Immature natural killer cell (primary cell): ENCODE measurements at regions not wholly inside any gene's neighbourhood (a gene's known extent, or its start where the extent isn't known, plus 50 kb on each side); places are given as distances from the start of the nearest gene placed in this dataset.
"Not testable (repeated sequence)": the region's sequence is repeated elsewhere in the genome, so short reads cannot be mapped to it uniquely, and the experiment has no call there.

Experiments
- DNase-seq, 3 donors: peaks; one replicate each; pipeline ENCODE4 v3.0.0; 2022; ENCODE audit warnings: mixed read lengths in 1 of 3
- H3K27ac Mint-ChIP-seq, 6 donors: one replicate each; pipeline ENCODE4 v1.8.0; 2020; ENCODE audit warnings: mixed read lengths in 6 of 6, mild to moderate bottlenecking in 5 of 6, inconsistent platforms in 4 of 6, moderate library complexity in 3 of 6
- H3K27me3 Mint-ChIP-seq, 3 donors: one replicate each; pipeline ENCODE4 v1.8.0; 2020 to 2021; ENCODE audit warnings: low read depth in 3 of 3, mild to moderate bottlenecking in 3 of 3, mixed read lengths in 3 of 3, moderate library complexity in 3 of 3, inconsistent platforms in 1 of 3
- H3K36me3 Mint-ChIP-seq, 3 donors: one replicate each; pipeline ENCODE4 v1.8.0; 2020; ENCODE audit warnings: mixed read lengths in 3 of 3, inconsistent platforms in 2 of 3, mild to moderate bottlenecking in 2 of 3
- H3K4me1 Mint-ChIP-seq, 2 donors: one replicate each; pipeline ENCODE4 v1.8.0; 2020; ENCODE audit warnings: inconsistent platforms in 2 of 2, mild to moderate bottlenecking in 2 of 2, mixed read lengths in 2 of 2, moderate library complexity in 1 of 2
- H3K4me3 Mint-ChIP-seq, 5 donors: one replicate each; pipeline ENCODE4 v1.8.0; 2020; ENCODE audit warnings: mild to moderate bottlenecking in 5 of 5, mixed read lengths in 5 of 5, inconsistent platforms in 3 of 5, moderate library complexity in 3 of 5
- H3K9me3 Mint-ChIP-seq, 6 donors: one replicate each; pipeline ENCODE4 v1.8.0; 2020; ENCODE audit warnings: mild to moderate bottlenecking in 6 of 6, mixed read lengths in 6 of 6, inconsistent platforms in 4 of 6, moderate library complexity in 3 of 6

DNA sequence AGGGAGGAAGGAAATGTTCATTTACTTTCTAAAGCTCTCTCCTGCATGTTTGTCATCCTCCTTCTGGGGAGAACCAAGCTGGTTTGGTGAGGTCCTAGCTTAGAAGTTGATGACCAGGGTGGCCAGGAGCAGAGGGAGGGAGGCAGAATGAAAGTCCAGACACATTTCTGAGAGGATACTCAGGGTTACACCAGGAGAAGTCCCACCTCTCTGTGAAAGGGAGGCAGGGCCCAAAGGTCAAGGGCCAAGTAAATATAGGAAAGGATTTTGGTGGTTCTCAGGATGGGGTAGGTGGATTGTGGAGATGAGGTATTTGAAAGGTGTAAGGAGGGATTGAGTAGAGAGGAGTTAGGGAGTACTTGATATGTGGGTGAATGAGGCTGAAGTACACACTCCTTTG, 58.0 kb upstream of the FBXO11 start:
- Mint-ChIP-seq H3K27me3 (peaks cover 0 to 9% (median 6%) of the 10 kb centered on the region in 3 donors), H3K27ac (no peak overlapping the region), H3K36me3 (no peaks in the 10 kb centered on the region), H3K4me3 (no peak overlapping the region), H3K9me3 (no peaks in the 10 kb centered on the region), H3K4me1 (no peaks in the 10 kb centered on the region)
- DNase-seq: no peak

DNA sequence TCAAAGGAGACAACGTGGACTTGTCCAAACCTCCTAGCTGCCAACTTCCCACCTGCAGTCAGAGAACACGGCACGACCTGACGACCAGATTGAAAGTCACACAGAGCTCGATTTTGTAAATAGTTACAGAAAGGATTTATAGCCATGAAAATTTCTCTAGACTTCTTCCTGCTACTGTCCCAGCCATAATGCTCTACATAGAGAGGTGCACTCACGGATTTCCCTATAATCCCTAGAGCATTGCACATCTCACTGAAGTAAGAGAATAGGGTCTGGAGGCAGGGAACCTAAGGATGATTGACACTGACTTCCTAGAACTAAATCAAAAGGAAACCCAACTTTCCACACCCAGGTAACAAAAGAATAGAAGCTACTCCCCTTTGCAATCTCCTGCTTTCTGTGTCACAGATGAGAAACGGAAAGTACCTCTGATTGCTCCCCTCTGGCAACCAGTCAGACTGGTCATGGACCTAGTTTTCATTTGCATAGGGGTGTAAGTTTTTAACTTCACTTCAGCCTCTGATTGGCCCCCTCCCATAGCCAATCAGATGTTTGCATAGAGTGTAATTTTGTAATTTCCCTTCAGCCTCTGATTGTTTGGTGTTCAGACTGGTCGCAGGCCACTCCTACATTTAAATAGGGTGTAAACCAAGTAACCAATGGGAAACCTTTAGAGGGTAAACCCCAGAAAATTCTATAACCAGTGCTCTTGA, 58.6 kb upstream of the FBXO11 start:
- no peak overlapping the region for H3K27ac Mint-ChIP-seq
- no peak for DNase-seq
- no peaks in the 10 kb centered on the region for H3K4me1 Mint-ChIP-seq
- no peaks in the 10 kb centered on the region for H3K36me3 Mint-ChIP-seq
- H3K9me3 Mint-ChIP-seq: no peaks in the 10 kb centered on the region
- no peak overlapping the region for H3K4me3 Mint-ChIP-seq
- peaks cover 0 to 6% (median 4%) of the 10 kb centered on the region in 3 donors for H3K27me3 Mint-ChIP-seq

DNA sequence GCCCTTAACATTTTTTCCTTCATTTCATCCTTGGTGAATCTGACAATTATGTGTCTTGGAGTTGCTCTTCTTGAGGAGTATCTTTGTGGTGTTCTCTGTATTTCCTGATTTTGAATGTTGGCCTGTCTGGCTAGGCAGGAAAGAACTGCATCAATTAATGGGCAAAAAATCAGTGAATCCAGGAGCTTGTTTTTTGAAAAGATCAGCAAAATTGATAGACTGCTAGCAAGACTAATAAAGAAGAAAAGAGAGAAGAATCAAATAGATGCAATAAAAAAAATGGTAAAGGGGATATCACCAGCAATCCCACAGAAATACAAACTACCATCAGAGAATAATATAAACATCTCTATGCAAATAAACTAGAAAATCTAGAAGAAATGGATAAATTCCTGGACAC, 70.4 kb upstream of the FBXO11 start:
- H3K4me3 Mint-ChIP-seq, H3K4me1 Mint-ChIP-seq, DNase-seq, H3K9me3 Mint-ChIP-seq, H3K27ac Mint-ChIP-seq, H3K36me3 Mint-ChIP-seq: not testable (repeated sequence)
- peaks cover 3 to 12% (median 12%) of the 10 kb centered on the region in 3 donors for H3K27me3 Mint-ChIP-seq

DNA sequence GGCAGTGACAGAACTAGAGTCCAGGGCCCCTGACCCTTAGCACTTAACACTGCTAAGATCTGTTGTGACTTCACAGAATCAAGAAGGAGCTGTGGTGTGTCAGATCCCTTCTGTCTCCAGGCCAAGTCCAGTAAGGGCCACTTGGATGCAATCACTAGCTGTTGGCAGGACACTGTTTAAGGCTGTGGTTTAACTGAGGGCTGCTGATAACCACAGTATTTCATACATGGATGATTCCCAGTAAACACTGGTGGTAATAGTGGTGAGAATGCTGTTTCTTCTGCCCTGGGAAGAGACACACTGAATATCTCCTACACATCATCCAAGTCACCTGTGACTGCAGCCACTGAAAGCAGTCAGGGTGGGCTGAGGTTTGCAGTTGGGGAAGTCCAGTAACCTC, 77.7 kb upstream of the FBXO11 start:
- peaks cover 0 to 13% (median 3%) of the 10 kb centered on the region in 3 donors for H3K27me3 Mint-ChIP-seq
- no peaks in the 10 kb centered on the region for H3K9me3 Mint-ChIP-seq
- H3K36me3 Mint-ChIP-seq: no peaks in the 10 kb centered on the region
- DNase-seq: no peak
- H3K4me1 Mint-ChIP-seq: no peaks in the 10 kb centered on the region
- H3K27ac Mint-ChIP-seq: no peak overlapping the region
- no peak overlapping the region for H3K4me3 Mint-ChIP-seq

GRCh38 chr2:47990503-47990902, 84.2 kb upstream of the FBXO11 start:
- H3K36me3 Mint-ChIP-seq: no peaks in the 10 kb centered on the region
- no peak overlapping the region for H3K27ac Mint-ChIP-seq
- H3K27me3 Mint-ChIP-seq: peaks cover 0 to 11% (median 0%) of the 10 kb centered on the region in 3 donors
- H3K9me3 Mint-ChIP-seq: no peaks in the 10 kb centered on the region
- no peak overlapping the region for H3K4me3 Mint-ChIP-seq
- DNase-seq: no peak
- H3K4me1 Mint-ChIP-seq: no peaks in the 10 kb centered on the region

DNA sequence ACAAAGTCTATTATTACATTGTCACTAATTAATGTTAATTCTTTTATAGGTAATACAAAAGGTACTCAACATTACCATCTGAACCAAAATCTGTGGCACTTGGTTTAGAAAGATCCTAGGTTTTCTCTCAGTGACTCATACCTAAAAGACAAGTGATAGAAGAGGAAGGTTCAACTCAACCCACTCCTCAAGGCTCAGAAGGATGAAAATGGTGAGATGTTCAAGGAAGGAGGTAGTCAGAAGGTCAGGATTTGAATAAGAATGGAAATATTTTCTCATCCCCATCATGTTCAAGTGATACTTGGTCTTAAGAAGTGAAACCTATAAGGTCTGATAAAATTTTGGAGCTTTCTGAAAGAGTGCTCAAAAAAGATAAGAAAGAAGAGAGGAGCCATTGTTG, 86.4 kb upstream of the FBXO11 start:
- H3K4me1 Mint-ChIP-seq: no peaks in the 10 kb centered on the region
- DNase-seq: no peak
- peaks cover 0 to 10% (median 0%) of the 10 kb centered on the region in 3 donors for H3K27me3 Mint-ChIP-seq
- H3K36me3 Mint-ChIP-seq: no peaks in the 10 kb centered on the region
- no peak overlapping the region for H3K27ac Mint-ChIP-seq
- no peaks in the 10 kb centered on the region for H3K9me3 Mint-ChIP-seq
- H3K4me3 Mint-ChIP-seq: no peak overlapping the region

DNA sequence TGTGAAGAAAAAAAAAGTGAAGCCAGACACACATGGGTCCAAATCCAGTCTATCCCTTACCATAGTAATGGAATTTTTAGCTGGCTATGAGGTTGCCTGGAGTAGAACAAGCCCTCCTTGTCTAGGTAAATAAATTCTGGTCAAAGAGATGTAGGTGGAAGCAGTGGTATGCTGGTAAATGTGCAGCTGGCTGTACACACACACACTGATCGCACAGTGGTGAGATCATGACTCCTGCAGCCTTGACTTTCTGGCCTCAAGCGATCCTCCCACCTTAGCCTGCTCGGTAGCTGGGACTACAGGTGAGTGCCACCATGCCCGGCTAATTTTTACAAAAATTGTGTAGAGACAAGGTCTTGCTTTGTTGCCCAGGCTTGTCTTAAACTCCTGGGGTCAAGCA, 90.5 kb upstream of the FBXO11 start:
- H3K27ac Mint-ChIP-seq: no peak overlapping the region

GRCh38 chr2:47999512-47999911, 93.2 kb upstream of the FBXO11 start:
- no peaks in the 10 kb centered on the region for H3K4me1 Mint-ChIP-seq
- no peak for DNase-seq
- H3K4me3 Mint-ChIP-seq: no peak overlapping the region
- H3K27me3 Mint-ChIP-seq: peaks cover 0 to 8% (median 2%) of the 10 kb centered on the region in 3 donors
- no peaks in the 10 kb centered on the region for H3K9me3 Mint-ChIP-seq
- H3K36me3 Mint-ChIP-seq: no peaks in the 10 kb centered on the region
- no peak overlapping the region for H3K27ac Mint-ChIP-seq

More for the DNA sequence above, 90.5 kb upstream of the FBXO11 start:
- peaks cover 0 to 12% (median 2%) of the 10 kb centered on the region in 3 donors for H3K27me3 Mint-ChIP-seq
- H3K36me3 Mint-ChIP-seq: no peaks in the 10 kb centered on the region
- DNase-seq: no peak
- H3K4me1 Mint-ChIP-seq: no peaks in the 10 kb centered on the region
- no peaks in the 10 kb centered on the region for H3K9me3 Mint-ChIP-seq
- H3K4me3 Mint-ChIP-seq: no peak overlapping the region

DNA sequence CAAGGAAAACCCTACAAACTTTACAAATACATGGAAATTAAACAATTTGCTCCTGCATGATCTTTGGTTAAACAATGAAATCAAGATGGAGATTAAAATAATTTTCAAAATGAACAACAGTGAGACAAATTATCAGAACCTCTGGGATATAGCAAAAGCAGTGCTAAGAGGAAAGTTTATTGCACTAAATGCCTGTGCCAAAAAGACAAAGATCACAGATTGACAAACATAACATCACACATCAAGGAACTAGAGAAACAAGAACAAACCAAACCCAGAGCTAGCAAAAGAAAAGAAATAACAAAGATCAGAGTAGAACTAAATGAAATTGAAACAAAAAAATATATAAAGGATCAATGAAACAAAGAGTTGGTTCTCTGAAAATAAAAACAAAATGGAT, 95.2 kb upstream of the FBXO11 start:
- no peak for DNase-seq
- H3K27me3 Mint-ChIP-seq: peaks cover 2 to 4% (median 2%) of the 10 kb centered on the region in 3 donors
- H3K4me3 Mint-ChIP-seq: no peak overlapping the region
- no peaks in the 10 kb centered on the region for H3K4me1 Mint-ChIP-seq
- no peak overlapping the region for H3K27ac Mint-ChIP-seq
- no peaks in the 10 kb centered on the region for H3K9me3 Mint-ChIP-seq
- H3K36me3 Mint-ChIP-seq: no peaks in the 10 kb centered on the region

- Mint-ChIP-seq H3K9me3 (peaks cover 0 to 2% (median 0%) of the 10 kb centered on the region in 6 donors), H3K4me1 (no peaks in the 10 kb centered on the region)
- DNase-seq: no peak
These were observed 99.8 kb upstream of the FBXO11 start for GRCh38 chr2:48006094-48006493.

DNA sequence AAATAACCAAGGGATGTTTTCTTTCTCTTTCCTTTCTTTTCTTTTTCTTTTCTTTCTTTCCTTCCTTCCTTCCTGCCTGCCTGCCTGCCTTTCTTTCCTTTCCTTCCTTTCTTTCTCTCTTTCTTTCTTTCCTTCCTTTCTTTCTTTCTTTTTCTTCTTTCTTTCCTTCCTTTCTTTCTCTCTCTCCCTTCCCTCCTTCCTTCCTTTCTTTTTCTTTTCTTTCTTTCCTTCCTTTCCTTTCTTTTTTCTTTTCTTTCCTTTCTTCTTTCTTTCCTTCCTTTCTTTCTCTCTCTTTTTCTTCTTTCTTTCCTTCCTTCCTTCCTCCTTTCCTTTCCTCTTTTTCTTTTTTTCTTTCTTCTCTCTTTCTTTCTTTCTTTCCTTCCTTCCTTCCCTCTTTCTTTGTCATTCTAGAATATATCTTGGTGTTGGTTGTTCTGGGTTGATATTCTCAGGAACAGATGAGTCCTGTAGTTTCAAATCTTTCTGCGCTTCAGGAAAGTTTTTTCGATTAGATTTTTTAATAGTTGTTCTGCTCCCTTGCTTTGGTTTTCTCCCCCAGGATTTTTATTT, 101.5 kb upstream of the FBXO11 start:
- no peak overlapping the region for H3K4me3 Mint-ChIP-seq
- H3K36me3 Mint-ChIP-seq: no peaks in the 10 kb centered on the region
- peaks cover 0 to 2% (median 0%) of the 10 kb centered on the region in 6 donors for H3K9me3 Mint-ChIP-seq
- no peak overlapping the region for H3K27ac Mint-ChIP-seq
- H3K4me1 Mint-ChIP-seq: no peaks in the 10 kb centered on the region
- H3K27me3 Mint-ChIP-seq: peaks cover 0 to 8% (median 7%) of the 10 kb centered on the region in 3 donors
- DNase-seq: no peak

More at GRCh38 chr2:48006094-48006493, 99.8 kb upstream of the FBXO11 start:
- Mint-ChIP-seq H3K27ac (no peak overlapping the region), H3K36me3 (no peaks in the 10 kb centered on the region), H3K27me3 (peaks cover 0 to 8% (median 5%) of the 10 kb centered on the region in 3 donors), H3K4me3 (no peak overlapping the region)

- Mint-ChIP-seq H3K27ac (no peak overlapping the region), H3K4me3 (no peak overlapping the region), H3K36me3 (no peaks in the 10 kb centered on the region), H3K9me3 (peaks cover 0 to 2% (median 0%) of the 10 kb centered on the region in 6 donors), H3K4me1 (no peaks in the 10 kb centered on the region), H3K27me3 (peaks cover 0 to 8% (median 7%) of the 10 kb centered on the region in 3 donors)
- no peak for DNase-seq
These were observed 103.0 kb upstream of the FBXO11 start for GRCh38 chr2:48009256-48009655.

DNA sequence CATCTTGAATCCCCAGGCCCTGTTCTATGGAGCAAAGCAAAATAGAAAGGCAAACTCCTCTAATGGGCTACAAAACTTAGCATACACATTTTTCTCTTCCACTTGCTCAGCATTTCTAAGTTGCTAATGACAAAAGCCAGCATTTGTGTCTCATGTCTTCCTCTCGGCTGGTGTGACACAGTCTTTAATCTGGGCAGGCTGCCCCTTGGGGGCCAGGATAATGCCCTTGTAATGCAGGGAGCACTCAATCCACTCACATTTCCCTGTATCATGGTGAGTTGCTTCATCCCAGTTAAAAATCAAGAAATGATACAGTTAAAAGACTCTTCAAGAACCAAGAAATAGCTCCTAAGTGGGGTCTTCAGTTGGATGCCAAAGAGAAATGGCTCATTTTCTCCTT, 109.1 kb upstream of the FBXO11 start:
- Mint-ChIP-seq H3K4me3 (no peak overlapping the region), H3K4me1 (no peaks in the 10 kb centered on the region), H3K27ac (no peak overlapping the region), H3K36me3 (peaks cover 0 to 3% (median 0%) of the 10 kb centered on the region in 3 donors), H3K9me3 (peaks cover 0 to 6% (median under 1%) of the 10 kb centered on the region in 6 donors), H3K27me3 (peaks cover 0 to 16% (median 2%) of the 10 kb centered on the region in 3 donors)
- no peak for DNase-seq

- Mint-ChIP-seq H3K4me3 (no peak overlapping the region), H3K27ac (no peak overlapping the region), H3K9me3 (peaks cover 0 to 6% (median under 1%) of the 10 kb centered on the region in 6 donors), H3K4me1 (no peaks in the 10 kb centered on the region), H3K36me3 (peaks cover 0 to 3% (median 0%) of the 10 kb centered on the region in 3 donors), H3K27me3 (peaks cover 1 to 12% (median 2%) of the 10 kb centered on the region in 3 donors)
- no peak for DNase-seq
These were observed 110.1 kb upstream of the FBXO11 start for GRCh38 chr2:48016225-48017019.
